GM12878 (cell line): ENCODE measurements at regions not wholly inside any gene's neighbourhood (a gene's known extent, or its start where the extent isn't known, plus 50 kb on each side); places are given as distances from the start of the nearest gene placed in this dataset.

Experiments
- BMI1 ChIP-seq: fragments of 450-650 bp; IDR thresholded peaks from 2 replicates; pipeline ENCODE4 v1.6.1; 2016; ENCODE audit warnings: mild to moderate bottlenecking, moderate library complexity, borderline replicate concordance
- CEBPB ChIP-seq, 2 experiments: fragments of 150-350 bp in 1 of 2; IDR thresholded peaks; 2 replicates each; pipeline ENCODE4 v1.6.1; 2012 to 2014; ENCODE audit warnings: low read depth in 2 of 2, low read length in 2 of 2, borderline replicate concordance in 1 of 2, inconsistent platforms in 1 of 2
- CHD1 ChIP-seq: IDR thresholded peaks from 2 replicates; pipeline ENCODE4 v1.6.1; 2012; ENCODE audit warnings: low read depth, low read length, improper control_type of control experiment
- CTCF ChIP-seq, 3 experiments: IDR thresholded peaks in 2 of 3; conservative IDR thresholded peaks in 1 of 3; 2 replicates each; pipeline ENCODE4 v1.5.1; 2011; ENCODE audit warnings: low read depth in 3 of 3, low read length in 3 of 3, mild to moderate bottlenecking in 3 of 3, control low read depth in 2 of 3, moderate library complexity in 2 of 3, inconsistent platforms in 1 of 3, mixed read lengths in 1 of 3; ENCODE audit not compliant: control insufficient read depth in 2 of 3, insufficient read depth in 1 of 3; ENCODE audit errors: extremely low read depth in 1 of 3
- KDM1A ChIP-seq: fragments of 200-600 bp; sonication (generic); IDR thresholded peaks from 2 replicates; pipeline ENCODE4 v1.6.1; 2016; ENCODE audit warnings: borderline replicate concordance
- MAX ChIP-seq: IDR thresholded peaks from 2 replicates; pipeline ENCODE4 v1.6.1; 2012; ENCODE audit warnings: low read depth, low read length, improper control_type of control experiment
- NR2C2 ChIP-seq: IDR thresholded peaks from 2 replicates; pipeline ENCODE4 v1.6.1; 2011; ENCODE audit warnings: borderline replicate concordance, low read depth; ENCODE audit not compliant: control insufficient read depth, insufficient read length
- POLR2A ChIP-seq: IDR thresholded peaks from 2 replicates; pipeline ENCODE4 v1.6.1; 2011; ENCODE audit warnings: low read depth, mild to moderate bottlenecking, low read length
- POLR2AphosphoS5 ChIP-seq: IDR thresholded peaks from 2 replicates; pipeline ENCODE4 v1.6.1; 2011; ENCODE audit warnings: mild to moderate bottlenecking, low read length, inconsistent platforms
- RAD51 ChIP-seq: fragments of 450-650 bp; IDR thresholded peaks from 2 replicates; pipeline ENCODE4 v1.6.1; 2016; ENCODE audit warnings: moderate library complexity, mild to moderate bottlenecking, inconsistent platforms
- REST ChIP-seq: IDR thresholded peaks from 2 replicates; pipeline ENCODE4 v1.6.1; 2012; ENCODE audit warnings: mild to moderate bottlenecking, low read depth, low read length
- SREBF2 ChIP-seq: IDR thresholded peaks from 2 replicates; pipeline ENCODE4 v1.6.1; 2012; ENCODE audit warnings: mild to moderate bottlenecking, low read length
- ZNF274 ChIP-seq: IDR thresholded peaks from one replicate; pipeline ENCODE4 v1.8.0; 2011; ENCODE audit not compliant: insufficient read length, insufficient read depth

GRCh38 chr6:165956874-165957273, 210.8 kb downstream of the TBXT start:
- TF ChIP-seq SREBF2: no peak
- no peak for TF ChIP-seq CTCF (IDR thresholded peaks at IDR 0.05 in 2 of 3, conservative IDR thresholded peaks at IDR 0.05 in 1 of 3; ENCODE audit: control insufficient read depth in 2 of 3, extremely low read depth in 1 of 3, insufficient read depth in 1 of 3, low read depth in 3 of 3, low read length in 3 of 3)
- no peak for TF ChIP-seq CEBPB (IDR thresholded peaks at IDR 0.05; ENCODE audit: borderline replicate concordance in 1 of 2, low read depth in 2 of 2, low read length in 2 of 2)
- no peak for TF ChIP-seq ZNF274
- no peak for TF ChIP-seq MAX
- no peak for TF ChIP-seq BMI1
- TF ChIP-seq POLR2A: no peak
- TF ChIP-seq NR2C2: no peak
- no peak for TF ChIP-seq POLR2AphosphoS5
- TF ChIP-seq REST: no peak
- no peak for TF ChIP-seq KDM1A
- no peak for TF ChIP-seq CHD1
- TF ChIP-seq RAD51: no peak
